ENCODE measurements at regions not wholly inside any gene's neighbourhood (a gene's known extent, or its start where the extent isn't known, plus 50 kb on each side); places are given as distances from the start of the nearest gene placed in this dataset.
"Not testable (repeated sequence)": the region's sequence is repeated elsewhere in the genome, so short reads cannot be mapped to it uniquely, and the experiment has no call there.

- no peaks in the 10 kb centered on the region for H4K20me1 ChIP-seq (ENCODE audit: control insufficient read depth, extremely low read depth, insufficient read depth, low read length)
- H3K9me3 ChIP-seq (ENCODE audit: control insufficient read depth, low read depth, low read length) = peaks cover 13% of the 10 kb centered on the region
- H3K4me3 ChIP-seq (ENCODE audit: control insufficient read depth in 2 of 3, extremely low read depth in 1 of 3, insufficient read depth in 2 of 3, low read depth in 1 of 3, low read length in 3 of 3) = no peak overlapping the region
- no peak for DNase-seq (ENCODE audit: low read depth, low spot score)
- no peaks in the 10 kb centered on the region for H3K27me3 ChIP-seq (ENCODE audit: control insufficient read depth, extremely low read depth, insufficient read depth, low read length)
- H3K9me1 ChIP-seq (ENCODE audit: control insufficient read depth, extremely low read depth, insufficient read depth, low read length) = no peaks in the 10 kb centered on the region
- no peaks in the 10 kb centered on the region for H3K36me3 ChIP-seq (ENCODE audit: control insufficient read depth in 2 of 2, extremely low read depth in 1 of 2, insufficient read depth in 2 of 2, low read length in 2 of 2)
- no peak for FAIRE-seq
- no peak overlapping the region for H3K4me2 ChIP-seq (ENCODE audit: control insufficient read depth, extremely low read depth, insufficient read depth, low read depth, low read length)
- H2AFZ ChIP-seq (ENCODE audit: control insufficient read depth, low read length) = no peak overlapping the region
- no peaks in the 10 kb centered on the region for H3K4me1 ChIP-seq (ENCODE audit: control insufficient read depth, extremely low read depth, insufficient read depth, low read length)
- H3K9ac ChIP-seq (ENCODE audit: control insufficient read depth, extremely low read depth, insufficient read depth, low read length) = no peak overlapping the region
- no peak overlapping the region for H3K27ac ChIP-seq (ENCODE audit: control insufficient read depth, insufficient read depth, low read length)
- H3K79me2 ChIP-seq (ENCODE audit: control insufficient read depth, insufficient read depth, low read length) = no peaks in the 10 kb centered on the region
- TF ChIP-seq, protein P1, sequence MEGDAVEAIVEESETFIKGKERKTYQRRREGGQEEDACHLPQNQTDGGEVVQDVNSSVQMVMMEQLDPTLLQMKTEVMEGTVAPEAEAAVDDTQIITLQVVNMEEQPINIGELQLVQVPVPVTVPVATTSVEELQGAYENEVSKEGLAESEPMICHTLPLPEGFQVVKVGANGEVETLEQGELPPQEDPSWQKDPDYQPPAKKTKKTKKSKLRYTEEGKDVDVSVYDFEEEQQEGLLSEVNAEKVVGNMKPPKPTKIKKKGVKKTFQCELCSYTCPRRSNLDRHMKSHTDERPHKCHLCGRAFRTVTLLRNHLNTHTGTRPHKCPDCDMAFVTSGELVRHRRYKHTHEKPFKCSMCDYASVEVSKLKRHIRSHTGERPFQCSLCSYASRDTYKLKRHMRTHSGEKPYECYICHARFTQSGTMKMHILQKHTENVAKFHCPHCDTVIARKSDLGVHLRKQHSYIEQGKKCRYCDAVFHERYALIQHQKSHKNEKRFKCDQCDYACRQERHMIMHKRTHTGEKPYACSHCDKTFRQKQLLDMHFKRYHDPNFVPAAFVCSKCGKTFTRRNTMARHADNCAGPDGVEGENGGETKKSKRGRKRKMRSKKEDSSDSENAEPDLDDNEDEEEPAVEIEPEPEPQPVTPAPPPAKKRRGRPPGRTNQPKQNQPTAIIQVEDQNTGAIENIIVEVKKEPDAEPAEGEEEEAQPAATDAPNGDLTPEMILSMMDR (optimal IDR thresholded peaks at IDR 0.05 in 1 of 3, IDR thresholded peaks at IDR 0.05 in 1 of 3, conservative IDR thresholded peaks at IDR 0.05 in 1 of 3; ENCODE audit: extremely low read depth in 1 of 3, insufficient read depth in 2 of 3, low read length in 3 of 3) = no peak
- no peak for TF ChIP-seq EZH2 (IDR thresholded peaks at IDR 0.05; ENCODE audit: low read length)
- dilution Hi-C loops (cut with MboI; ENCODE audit: extremely low pct_ligation_motif_present, low sequenced_read_pairs) = no loop called here
Observed at GRCh38 chr13:111630406-111630805, 310.0 kb downstream of the TEX29 start.

- H3K27me3 ChIP-seq (ENCODE audit: control insufficient read depth, extremely low read depth, insufficient read depth, low read length); DNase-seq (ENCODE audit: low read depth, low spot score); H3K27ac ChIP-seq (ENCODE audit: control insufficient read depth, insufficient read depth, low read length); dilution Hi-C loops (cut with MboI; ENCODE audit: extremely low pct_ligation_motif_present, low sequenced_read_pairs); H3K4me1 ChIP-seq (ENCODE audit: control insufficient read depth, extremely low read depth, insufficient read depth, low read length); H3K4me2 ChIP-seq (ENCODE audit: control insufficient read depth, extremely low read depth, insufficient read depth, low read depth, low read length); H3K36me3 ChIP-seq (ENCODE audit: control insufficient read depth in 2 of 2, extremely low read depth in 1 of 2, insufficient read depth in 2 of 2, low read length in 2 of 2); H3K79me2 ChIP-seq (ENCODE audit: control insufficient read depth, insufficient read depth, low read length); FAIRE-seq; H2AFZ ChIP-seq (ENCODE audit: control insufficient read depth, low read length); H3K9ac ChIP-seq (ENCODE audit: control insufficient read depth, extremely low read depth, insufficient read depth, low read length); H3K4me3 ChIP-seq (ENCODE audit: control insufficient read depth in 2 of 3, extremely low read depth in 1 of 3, insufficient read depth in 2 of 3, low read depth in 1 of 3, low read length in 3 of 3); H4K20me1 ChIP-seq (ENCODE audit: control insufficient read depth, extremely low read depth, insufficient read depth, low read length); H3K9me1 ChIP-seq (ENCODE audit: control insufficient read depth, extremely low read depth, insufficient read depth, low read length): not testable (repeated sequence)
- H3K9me3 ChIP-seq (ENCODE audit: control insufficient read depth, low read depth, low read length) = peaks cover 13% of the 10 kb centered on the region
Observed at GRCh38 chr13:111631271-111631670, 310.8 kb downstream of the TEX29 start.

- no peak for FAIRE-seq
- no peaks in the 10 kb centered on the region for H4K20me1 ChIP-seq (ENCODE audit: control insufficient read depth, extremely low read depth, insufficient read depth, low read length)
- no peaks in the 10 kb centered on the region for H3K9me1 ChIP-seq (ENCODE audit: control insufficient read depth, extremely low read depth, insufficient read depth, low read length)
- H3K4me2 ChIP-seq (ENCODE audit: control insufficient read depth, extremely low read depth, insufficient read depth, low read depth, low read length) = no peak overlapping the region
- no peaks in the 10 kb centered on the region for H3K36me3 ChIP-seq (ENCODE audit: control insufficient read depth in 2 of 2, extremely low read depth in 1 of 2, insufficient read depth in 2 of 2, low read length in 2 of 2)
- DNase-seq (ENCODE audit: low read depth, low spot score) = no peak
- H3K79me2 ChIP-seq (ENCODE audit: control insufficient read depth, insufficient read depth, low read length) = no peaks in the 10 kb centered on the region
- no peaks in the 10 kb centered on the region for H3K4me1 ChIP-seq (ENCODE audit: control insufficient read depth, extremely low read depth, insufficient read depth, low read length)
- no peak overlapping the region for H3K4me3 ChIP-seq (ENCODE audit: control insufficient read depth in 2 of 3, extremely low read depth in 1 of 3, insufficient read depth in 2 of 3, low read depth in 1 of 3, low read length in 3 of 3)
- H2AFZ ChIP-seq (ENCODE audit: control insufficient read depth, low read length) = no peak overlapping the region
- dilution Hi-C loops (cut with MboI; ENCODE audit: extremely low pct_ligation_motif_present, low sequenced_read_pairs) = no loop called here
- no peak for TF ChIP-seq EZH2 (IDR thresholded peaks at IDR 0.05; ENCODE audit: low read length)
- TF ChIP-seq, protein P1 (optimal IDR thresholded peaks at IDR 0.05 in 1 of 3, IDR thresholded peaks at IDR 0.05 in 1 of 3, conservative IDR thresholded peaks at IDR 0.05 in 1 of 3; ENCODE audit: extremely low read depth in 1 of 3, insufficient read depth in 2 of 3, low read length in 3 of 3) = no peak
- H3K27me3 ChIP-seq (ENCODE audit: control insufficient read depth, extremely low read depth, insufficient read depth, low read length) = no peaks in the 10 kb centered on the region
- H3K27ac ChIP-seq (ENCODE audit: control insufficient read depth, insufficient read depth, low read length) = no peak overlapping the region
- H3K9ac ChIP-seq (ENCODE audit: control insufficient read depth, extremely low read depth, insufficient read depth, low read length) = no peak overlapping the region
- H3K9me3 ChIP-seq (ENCODE audit: control insufficient read depth, low read depth, low read length) = peaks cover 10% of the 10 kb centered on the region
Observed at GRCh38 chr13:111632906-111633305, 312.5 kb downstream of the TEX29 start.

Measured in keratinocyte (primary cell).